BLaER1 treated with 17β-estradiol and CSF1 and Interleukin-3, amounts not matched to agents 10 nM and 100 nM (cell line): ENCODE measurements at regions not wholly inside any gene's neighbourhood (a gene's known extent, or its start where the extent isn't known, plus 50 kb on each side); places are given as distances from the start of the nearest gene placed in this dataset.

Experiments
- H3K27ac ChIP-seq, 11 experiments: shearing (Covaris generic); formaldehyde crosslinking; 2 replicates each; pipeline ENCODE4 v1.8.1; 2022
- H3K27me3 ChIP-seq, 11 experiments: shearing (Covaris generic); formaldehyde crosslinking; 2 replicates each; pipeline ENCODE4 v1.8.1; 2022
- H3K36me3 ChIP-seq, 11 experiments: shearing (Covaris generic); formaldehyde crosslinking; 2 replicates each; pipeline ENCODE4 v1.8.1; 2022
- H3K4me1 ChIP-seq, 10 experiments: shearing (Covaris generic); formaldehyde crosslinking; 2 replicates each; pipeline ENCODE4 v1.8.1; 2022
- H3K4me2 ChIP-seq, 11 experiments: shearing (Covaris generic); formaldehyde crosslinking; 2 replicates each; pipeline ENCODE4 v1.8.1; 2022
- H3K4me3 ChIP-seq, 10 experiments: shearing (Covaris generic); formaldehyde crosslinking; 2 replicates each; pipeline ENCODE4 v1.8.1; 2022
- H3K9ac ChIP-seq, 11 experiments: shearing (Covaris generic); formaldehyde crosslinking; 2 replicates each; pipeline ENCODE4 v1.8.1; 2022
- H3K9me3 ChIP-seq, 11 experiments: shearing (Covaris generic); formaldehyde crosslinking; replicated peaks in 1 of 11; 2 replicates each; pipeline ENCODE4 v1.8.1; 2022
- H4K20me1 ChIP-seq, 11 experiments: shearing (Covaris generic); formaldehyde crosslinking; 2 replicates each; pipeline ENCODE4 v1.8.1; 2022
- Cebpa-rat ChIP-seq, 11 experiments: shearing (Covaris generic); IDR thresholded peaks; 2 replicates each; pipeline ENCODE4 v1.8.1; 2022

GRCh38 chr9:13513286-13513685 is 233.8 kb upstream of the MPDZ start:
- peak overlapping the region in 3 of 11 experiments; percentile 28 to 36 (median 35); a peak in 2 of 22 replicates for H3K9ac ChIP-seq
- H4K20me1 ChIP-seq, result no peaks in the 10 kb centered on the region
- TF ChIP-seq Cebpa-rat (IDR thresholded peaks at IDR 0.05), result no peak
- H3K36me3 ChIP-seq, result no peaks in the 10 kb centered on the region
- H3K9me3 ChIP-seq, result peaks cover 0 to 8% (median 0%) of the 10 kb centered on the region in 11 experiments; a peak in 4 of 22 replicates
- peak overlapping the region; percentile 7 to 75 (median 41); a peak in 19 of 22 replicates for H3K4me2 ChIP-seq
- peaks cover 7 to 24% (median 14%) of the 10 kb centered on the region in 10 experiments; a peak in 16 of 20 replicates for H3K4me1 ChIP-seq
- H3K4me3 ChIP-seq, result no peak overlapping the region
- H3K27ac ChIP-seq, result peak overlapping the region in 4 of 11 experiments; percentile 25 to 58 (median 46); a peak in 6 of 22 replicates
- no peaks in the 10 kb centered on the region for H3K27me3 ChIP-seq

GRCh38 chr9:13508681-13509080 is 229.2 kb upstream of the MPDZ start:
- H3K9me3 ChIP-seq, result no peaks in the 10 kb centered on the region; a peak in 1 of 22 replicates
- H3K4me2 ChIP-seq, result no peak overlapping the region
- no peaks in the 10 kb centered on the region for H3K36me3 ChIP-seq
- H3K4me1 ChIP-seq, result peaks cover 4 to 18% (median 11%) of the 10 kb centered on the region in 10 experiments; a peak in 16 of 20 replicates
- no peak overlapping the region for H3K27ac ChIP-seq
- H4K20me1 ChIP-seq, result no peaks in the 10 kb centered on the region
- no peak overlapping the region for H3K4me3 ChIP-seq
- TF ChIP-seq Cebpa-rat (IDR thresholded peaks at IDR 0.05), result no peak
- no peak overlapping the region for H3K9ac ChIP-seq
- H3K27me3 ChIP-seq, result no peaks in the 10 kb centered on the region

GRCh38 chr9:13508086-13508485 is 228.6 kb upstream of the MPDZ start:
- no peak overlapping the region for H3K9ac ChIP-seq

GRCh38 chr9:13505797-13506196 is 226.3 kb upstream of the MPDZ start:
- Histone ChIP-seq H3K4me3 (no peak overlapping the region), H3K9ac (no peak overlapping the region), H3K27me3 (no peaks in the 10 kb centered on the region), H3K27ac (no peak overlapping the region), H3K4me2 (no peak overlapping the region), H3K36me3 (no peaks in the 10 kb centered on the region), H3K4me1 (peaks cover 0 to 6% (median 0%) of the 10 kb centered on the region in 10 experiments; a peak in 3 of 20 replicates), H4K20me1 (no peaks in the 10 kb centered on the region), H3K9me3 (no peaks in the 10 kb centered on the region; a peak in 1 of 22 replicates)
- no peak for TF ChIP-seq Cebpa-rat (IDR thresholded peaks at IDR 0.05)

More at GRCh38 chr9:13508086-13508485, 228.6 kb upstream of the MPDZ start:
- H3K27me3 ChIP-seq, result no peaks in the 10 kb centered on the region
- H3K4me2 ChIP-seq, result no peak overlapping the region
- H3K4me3 ChIP-seq, result no peak overlapping the region
- no peaks in the 10 kb centered on the region; a peak in 1 of 22 replicates for H3K9me3 ChIP-seq
- TF ChIP-seq Cebpa-rat (IDR thresholded peaks at IDR 0.05), result no peak
- no peak overlapping the region for H3K27ac ChIP-seq
- no peaks in the 10 kb centered on the region for H4K20me1 ChIP-seq
- H3K36me3 ChIP-seq, result no peaks in the 10 kb centered on the region
- H3K4me1 ChIP-seq, result peaks cover 0 to 12% (median 6%) of the 10 kb centered on the region in 10 experiments; a peak in 12 of 20 replicates

- no peaks in the 10 kb centered on the region for H3K27me3 ChIP-seq
- H3K9ac ChIP-seq, result no peak overlapping the region
- no peaks in the 10 kb centered on the region for H3K36me3 ChIP-seq
- no peaks in the 10 kb centered on the region for H3K4me1 ChIP-seq
- no peak overlapping the region for H3K4me2 ChIP-seq
- no peaks in the 10 kb centered on the region for H4K20me1 ChIP-seq
- no peak for TF ChIP-seq Cebpa-rat (IDR thresholded peaks at IDR 0.05)
- H3K9me3 ChIP-seq, result no peaks in the 10 kb centered on the region; a peak in 1 of 22 replicates
- H3K27ac ChIP-seq, result no peak overlapping the region
- no peak overlapping the region for H3K4me3 ChIP-seq
Measured at GRCh38 chr9:13503599-13503998, 224.1 kb upstream of the MPDZ start.

- no peaks in the 10 kb centered on the region; a peak in 1 of 22 replicates for H3K9me3 ChIP-seq
- TF ChIP-seq Cebpa-rat (IDR thresholded peaks at IDR 0.05), result no peak
- no peaks in the 10 kb centered on the region for H4K20me1 ChIP-seq
- H3K4me1 ChIP-seq, result no peaks in the 10 kb centered on the region
- H3K36me3 ChIP-seq, result no peaks in the 10 kb centered on the region
- no peak overlapping the region for H3K4me2 ChIP-seq
- no peak overlapping the region for H3K27ac ChIP-seq
- no peak overlapping the region for H3K9ac ChIP-seq
- H3K27me3 ChIP-seq, result no peaks in the 10 kb centered on the region
- H3K4me3 ChIP-seq, result no peak overlapping the region
Measured at GRCh38 chr9:13502484-13502883, 223.0 kb upstream of the MPDZ start.

GRCh38 chr9:13501018-13501417 is 221.5 kb upstream of the MPDZ start:
- no peak overlapping the region for H3K27ac ChIP-seq
- no peak for TF ChIP-seq Cebpa-rat (IDR thresholded peaks at IDR 0.05)
- no peak overlapping the region for H3K9ac ChIP-seq
- no peaks in the 10 kb centered on the region for H4K20me1 ChIP-seq
- H3K4me2 ChIP-seq, result no peak overlapping the region
- H3K4me1 ChIP-seq, result no peaks in the 10 kb centered on the region
- no peaks in the 10 kb centered on the region for H3K36me3 ChIP-seq
- H3K9me3 ChIP-seq, result no peaks in the 10 kb centered on the region; a peak in 1 of 22 replicates
- no peaks in the 10 kb centered on the region for H3K27me3 ChIP-seq
- no peak overlapping the region for H3K4me3 ChIP-seq

GRCh38 chr9:13500034-13500433 is 220.5 kb upstream of the MPDZ start:
- Histone ChIP-seq H3K4me2 (no peak overlapping the region), H3K27ac (no peak overlapping the region), H3K9me3 (peaks cover 0 to 5% (median 0%) of the 10 kb centered on the region in 11 experiments; a peak in 2 of 22 replicates), H3K9ac (no peak overlapping the region), H3K4me1 (no peaks in the 10 kb centered on the region), H3K36me3 (no peaks in the 10 kb centered on the region), H3K27me3 (no peaks in the 10 kb centered on the region), H3K4me3 (no peak overlapping the region), H4K20me1 (no peaks in the 10 kb centered on the region)
- TF ChIP-seq Cebpa-rat (IDR thresholded peaks at IDR 0.05), result no peak

- no peaks in the 10 kb centered on the region for H3K36me3 ChIP-seq
- TF ChIP-seq Cebpa-rat (IDR thresholded peaks at IDR 0.05), result no peak
Measured at GRCh38 chr9:13493697-13494096, 214.2 kb upstream of the MPDZ start.

More at GRCh38 chr9:13493697-13494096, 214.2 kb upstream of the MPDZ start:
- H4K20me1 ChIP-seq, result no peaks in the 10 kb centered on the region
- H3K9ac ChIP-seq, result no peak overlapping the region
- no peaks in the 10 kb centered on the region for H3K27me3 ChIP-seq
- peaks cover 0 to 5% (median 0%) of the 10 kb centered on the region in 11 experiments; a peak in 1 of 22 replicates for H3K9me3 ChIP-seq
- H3K27ac ChIP-seq, result no peak overlapping the region
- no peak overlapping the region for H3K4me2 ChIP-seq
- no peaks in the 10 kb centered on the region for H3K4me1 ChIP-seq
- H3K4me3 ChIP-seq, result no peak overlapping the region
